ENCODE measurements at regions not wholly inside any gene's neighbourhood (a gene's known extent, or its start where the extent isn't known, plus 50 kb on each side); places are given as distances from the start of the nearest gene placed in this dataset.

GRCh38 chr15:49723981-49724380, 103.1 kb downstream of the DTWD1 start:
- no peak for TF ChIP-seq POLR2A (IDR thresholded peaks at IDR 0.05)
- TF ChIP-seq, protein P1, sequence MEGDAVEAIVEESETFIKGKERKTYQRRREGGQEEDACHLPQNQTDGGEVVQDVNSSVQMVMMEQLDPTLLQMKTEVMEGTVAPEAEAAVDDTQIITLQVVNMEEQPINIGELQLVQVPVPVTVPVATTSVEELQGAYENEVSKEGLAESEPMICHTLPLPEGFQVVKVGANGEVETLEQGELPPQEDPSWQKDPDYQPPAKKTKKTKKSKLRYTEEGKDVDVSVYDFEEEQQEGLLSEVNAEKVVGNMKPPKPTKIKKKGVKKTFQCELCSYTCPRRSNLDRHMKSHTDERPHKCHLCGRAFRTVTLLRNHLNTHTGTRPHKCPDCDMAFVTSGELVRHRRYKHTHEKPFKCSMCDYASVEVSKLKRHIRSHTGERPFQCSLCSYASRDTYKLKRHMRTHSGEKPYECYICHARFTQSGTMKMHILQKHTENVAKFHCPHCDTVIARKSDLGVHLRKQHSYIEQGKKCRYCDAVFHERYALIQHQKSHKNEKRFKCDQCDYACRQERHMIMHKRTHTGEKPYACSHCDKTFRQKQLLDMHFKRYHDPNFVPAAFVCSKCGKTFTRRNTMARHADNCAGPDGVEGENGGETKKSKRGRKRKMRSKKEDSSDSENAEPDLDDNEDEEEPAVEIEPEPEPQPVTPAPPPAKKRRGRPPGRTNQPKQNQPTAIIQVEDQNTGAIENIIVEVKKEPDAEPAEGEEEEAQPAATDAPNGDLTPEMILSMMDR (IDR thresholded peaks at IDR 0.05) = no peak
- TF ChIP-seq POLR2AphosphoS5 (IDR thresholded peaks at IDR 0.05) = no peak

Measured in stomach (tissue), 4 donors.